Type B pancreatic cell (in vitro differentiated cells): ENCODE measurements at regions not wholly inside any gene's neighbourhood (a gene's known extent, or its start where the extent isn't known, plus 50 kb on each side); places are given as distances from the start of the nearest gene placed in this dataset.

Source experiments
- DNase-seq: peaks from one replicate; pipeline ENCODE4 v3.0.0; 2021; ENCODE audit warnings: mixed read lengths; ENCODE audit not compliant: unreplicated experiment; ENCODE audit errors: extremely low spot score
- H3K27ac Mint-ChIP-seq: 2 replicates; pipeline ENCODE4 v1.8.0; 2021; ENCODE audit warnings: mild to moderate bottlenecking, mixed read lengths
- H3K27me3 Mint-ChIP-seq: 2 replicates; pipeline ENCODE4 v1.8.0; 2021; ENCODE audit warnings: mixed read lengths
- H3K36me3 Mint-ChIP-seq: 2 replicates; pipeline ENCODE4 v1.8.0; 2021; ENCODE audit warnings: mixed read lengths
- H3K4me1 Mint-ChIP-seq: one replicate; pipeline ENCODE4 v1.8.0; 2021; ENCODE audit warnings: mixed read lengths; ENCODE audit not compliant: unreplicated experiment
- H3K4me3 Mint-ChIP-seq: 2 replicates; pipeline ENCODE4 v1.8.0; 2021; ENCODE audit warnings: mild to moderate bottlenecking, mixed read lengths
- H3K9me3 Mint-ChIP-seq: 2 replicates; pipeline ENCODE4 v1.8.0; 2021; ENCODE audit warnings: mixed read lengths
- TF ChIP-seq, protein P1 (sequence below): fragments of 200-600 bp; sonication (generic); conservative IDR thresholded peaks from 2 replicates; pipeline ENCODE4 v1.5.0; 2021; ENCODE audit warnings: antibody characterized with exemption, mild to moderate bottlenecking

DNA sequence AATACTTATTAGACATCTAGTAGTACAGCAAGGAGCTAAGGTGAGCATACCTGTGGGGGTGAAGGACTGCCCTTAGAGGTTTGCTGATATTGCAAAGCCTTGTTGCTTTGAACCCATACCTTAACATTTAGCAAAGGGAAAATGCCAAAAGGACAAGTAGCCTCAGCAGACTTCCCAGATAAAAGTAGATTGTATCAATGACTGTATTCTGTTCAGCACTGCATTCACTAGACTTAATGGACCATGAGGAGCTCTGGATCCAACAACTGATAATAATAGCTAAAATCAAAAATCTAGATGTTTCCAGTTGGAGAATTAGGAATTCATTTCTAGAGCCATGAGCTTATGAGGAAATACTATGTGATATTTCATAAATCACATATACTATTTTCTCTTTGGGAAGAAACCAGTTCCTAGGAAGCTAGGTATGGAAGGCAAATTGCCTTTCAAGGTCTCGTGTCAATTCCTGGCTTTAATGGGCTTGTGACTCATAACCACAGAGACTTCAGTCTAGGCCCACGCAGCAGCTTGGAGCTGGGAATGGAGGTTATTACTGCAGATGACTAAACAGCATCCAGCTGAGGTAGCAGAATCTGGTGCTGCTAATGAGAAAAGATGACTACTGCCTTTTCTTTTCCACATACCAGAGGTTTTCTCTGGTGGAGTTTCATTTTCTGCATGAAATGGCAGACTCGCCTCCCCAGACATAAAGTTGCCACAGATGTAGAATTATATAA is 191.2 kb upstream of the NABP1 start:
- DNase-seq = no peak
- H3K36me3 Mint-ChIP-seq = no peaks in the 10 kb centered on the region
- TF ChIP-seq, protein P1, sequence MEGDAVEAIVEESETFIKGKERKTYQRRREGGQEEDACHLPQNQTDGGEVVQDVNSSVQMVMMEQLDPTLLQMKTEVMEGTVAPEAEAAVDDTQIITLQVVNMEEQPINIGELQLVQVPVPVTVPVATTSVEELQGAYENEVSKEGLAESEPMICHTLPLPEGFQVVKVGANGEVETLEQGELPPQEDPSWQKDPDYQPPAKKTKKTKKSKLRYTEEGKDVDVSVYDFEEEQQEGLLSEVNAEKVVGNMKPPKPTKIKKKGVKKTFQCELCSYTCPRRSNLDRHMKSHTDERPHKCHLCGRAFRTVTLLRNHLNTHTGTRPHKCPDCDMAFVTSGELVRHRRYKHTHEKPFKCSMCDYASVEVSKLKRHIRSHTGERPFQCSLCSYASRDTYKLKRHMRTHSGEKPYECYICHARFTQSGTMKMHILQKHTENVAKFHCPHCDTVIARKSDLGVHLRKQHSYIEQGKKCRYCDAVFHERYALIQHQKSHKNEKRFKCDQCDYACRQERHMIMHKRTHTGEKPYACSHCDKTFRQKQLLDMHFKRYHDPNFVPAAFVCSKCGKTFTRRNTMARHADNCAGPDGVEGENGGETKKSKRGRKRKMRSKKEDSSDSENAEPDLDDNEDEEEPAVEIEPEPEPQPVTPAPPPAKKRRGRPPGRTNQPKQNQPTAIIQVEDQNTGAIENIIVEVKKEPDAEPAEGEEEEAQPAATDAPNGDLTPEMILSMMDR = no peak
- H3K4me3 Mint-ChIP-seq = no peak overlapping the region
- no peak overlapping the region for H3K27ac Mint-ChIP-seq
- no peaks in the 10 kb centered on the region for H3K4me1 Mint-ChIP-seq
- peaks cover 21% of the 10 kb centered on the region for H3K9me3 Mint-ChIP-seq
- H3K27me3 Mint-ChIP-seq = no peaks in the 10 kb centered on the region

DNA sequence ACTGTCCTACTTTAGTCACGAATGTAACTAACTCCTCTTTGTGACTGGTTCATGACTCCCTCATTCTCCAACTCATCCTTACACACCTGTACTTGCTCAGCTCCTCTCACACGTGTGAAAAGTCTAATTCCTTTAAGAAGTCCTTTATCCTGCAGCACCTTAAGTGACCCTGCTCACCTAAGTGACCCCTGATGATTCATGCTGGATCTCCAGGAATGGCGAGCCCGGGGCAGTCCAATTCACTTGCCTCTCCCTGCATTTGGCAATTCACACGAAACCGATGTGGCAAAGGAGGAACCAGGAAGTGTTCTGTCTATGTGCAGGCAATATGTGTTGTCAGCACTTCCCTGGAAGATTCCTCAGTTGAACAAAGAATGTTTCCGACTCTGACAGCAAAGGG is 189.8 kb upstream of the NABP1 start:
- Mint-ChIP-seq H3K4me1 (no peaks in the 10 kb centered on the region), H3K36me3 (no peaks in the 10 kb centered on the region), H3K9me3 (peaks cover 8% of the 10 kb centered on the region), H3K27me3 (no peaks in the 10 kb centered on the region), H3K4me3 (no peak overlapping the region), H3K27ac (no peak overlapping the region)
- TF ChIP-seq, protein P1 = no peak
- DNase-seq = no peak

DNA sequence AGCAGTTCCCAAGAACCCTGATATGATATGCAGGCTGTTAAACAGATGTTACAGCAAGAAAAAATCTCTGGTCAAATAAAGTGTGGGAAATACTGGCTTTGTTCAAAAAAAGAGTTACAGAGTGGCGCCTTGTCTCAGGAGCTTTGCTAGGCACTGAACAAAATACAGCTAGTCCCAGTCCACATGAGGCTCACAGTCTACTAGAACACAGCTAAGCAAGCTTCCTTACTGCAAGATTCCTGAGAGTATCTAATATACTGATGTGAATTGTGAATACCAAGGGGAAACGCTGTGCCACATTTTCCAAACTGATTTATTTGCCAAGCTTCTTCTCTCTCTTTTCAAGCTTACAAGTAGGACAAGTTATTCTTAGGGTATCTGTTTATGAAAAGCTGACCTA is 188.8 kb upstream of the NABP1 start:
- H3K4me3 Mint-ChIP-seq = no peak overlapping the region
- no peak for DNase-seq

DNA sequence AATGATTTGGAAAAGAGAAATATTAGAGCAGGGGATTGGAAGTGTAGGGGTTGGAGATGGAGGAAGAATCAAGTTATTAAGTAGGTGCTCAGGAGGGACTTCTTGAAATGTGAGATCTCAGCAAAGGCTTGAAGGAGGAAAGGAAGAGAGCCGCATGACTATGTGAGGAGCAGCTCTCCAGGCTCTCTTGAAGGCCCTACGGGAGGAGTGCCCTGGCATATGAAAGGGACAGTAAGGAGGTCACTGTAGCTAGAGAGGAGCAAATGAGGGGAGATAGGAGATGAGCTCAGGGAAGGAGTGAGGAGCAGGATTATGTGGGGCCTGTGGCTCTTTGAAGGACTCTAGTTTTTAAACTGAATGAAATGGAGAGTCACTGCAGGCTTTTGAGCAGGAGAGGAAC is 181.1 kb upstream of the NABP1 start:
- Mint-ChIP-seq H3K27ac (no peak overlapping the region), H3K4me1 (peaks cover 14% of the 10 kb centered on the region), H3K4me3 (no peak overlapping the region), H3K36me3 (no peaks in the 10 kb centered on the region), H3K27me3 (no peaks in the 10 kb centered on the region), H3K9me3 (peaks cover 4% of the 10 kb centered on the region)
- no peak for DNase-seq
- TF ChIP-seq, protein P1 = no peak

More for the DNA sequence above, 188.8 kb upstream of the NABP1 start:
- H3K9me3 Mint-ChIP-seq = no peaks in the 10 kb centered on the region
- no peaks in the 10 kb centered on the region for H3K27me3 Mint-ChIP-seq
- no peak overlapping the region for H3K27ac Mint-ChIP-seq
- H3K36me3 Mint-ChIP-seq = no peaks in the 10 kb centered on the region
- TF ChIP-seq, protein P1 = no peak
- no peaks in the 10 kb centered on the region for H3K4me1 Mint-ChIP-seq

DNA sequence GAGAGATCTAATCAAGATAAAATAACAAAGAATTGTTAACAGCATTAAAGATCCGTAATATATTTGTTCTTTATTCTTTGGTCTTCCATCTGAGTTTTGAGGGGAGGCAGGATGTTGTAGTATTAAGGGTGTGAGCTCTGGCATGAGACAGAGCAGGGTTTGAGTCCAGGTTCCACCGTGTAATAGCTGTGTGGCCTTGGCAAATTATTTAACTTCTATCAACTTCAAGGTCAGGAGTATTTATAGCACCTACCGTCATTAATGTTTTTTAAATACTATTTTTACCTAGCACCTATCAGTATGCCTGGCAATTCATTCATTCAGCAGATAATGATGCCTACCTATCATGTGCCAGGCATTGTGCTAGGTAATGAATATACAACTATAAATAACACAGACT is 180.1 kb upstream of the NABP1 start:
- H3K4me3 Mint-ChIP-seq = no peak overlapping the region
- no peaks in the 10 kb centered on the region for H3K27me3 Mint-ChIP-seq
- H3K36me3 Mint-ChIP-seq = no peaks in the 10 kb centered on the region
- peaks cover 14% of the 10 kb centered on the region for H3K4me1 Mint-ChIP-seq
- TF ChIP-seq, protein P1 = no peak
- DNase-seq = no peak
- peaks cover 4% of the 10 kb centered on the region for H3K9me3 Mint-ChIP-seq
- H3K27ac Mint-ChIP-seq = no peak overlapping the region
